GM19452 (cell line): ENCODE measurements at regions not wholly inside any gene's neighbourhood (a gene's known extent, or its start where the extent isn't known, plus 50 kb on each side); places are given as distances from the start of the nearest gene placed in this dataset.
A peak's percentile ranks its signal among the peaks of the same experiment; 100 is the strongest.

Experiments used
- ATAC-seq: cut with Tn5 transposase; IDR thresholded peaks from one replicate; pipeline ENCODE4 v1.9.1; 2021; ENCODE audit not compliant: unreplicated experiment

GRCh38 chrX:10800796-10801195 lies 180.4 kb upstream of the MID1 start:
- ATAC-seq = no peak

DNA sequence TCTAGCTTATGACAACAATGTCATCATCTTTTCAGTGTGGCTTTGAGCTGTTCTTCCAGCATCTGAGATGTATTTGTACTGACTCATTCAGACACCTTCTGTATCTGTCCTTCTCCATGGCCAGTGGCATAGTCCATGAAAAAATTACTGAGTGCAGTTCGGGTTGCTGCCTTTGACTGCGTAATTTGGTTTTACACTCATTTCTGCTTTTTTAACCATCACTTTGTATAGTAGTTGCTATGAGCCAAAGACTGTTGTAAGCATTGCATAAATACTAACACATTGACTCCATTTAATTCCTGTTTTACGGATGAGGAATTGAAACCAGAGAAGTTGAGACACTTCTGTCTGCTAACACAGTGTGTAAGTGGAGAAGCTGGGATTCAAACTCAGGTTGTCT lies 190.7 kb upstream of the MID1 start:
- ATAC-seq = no peak

DNA sequence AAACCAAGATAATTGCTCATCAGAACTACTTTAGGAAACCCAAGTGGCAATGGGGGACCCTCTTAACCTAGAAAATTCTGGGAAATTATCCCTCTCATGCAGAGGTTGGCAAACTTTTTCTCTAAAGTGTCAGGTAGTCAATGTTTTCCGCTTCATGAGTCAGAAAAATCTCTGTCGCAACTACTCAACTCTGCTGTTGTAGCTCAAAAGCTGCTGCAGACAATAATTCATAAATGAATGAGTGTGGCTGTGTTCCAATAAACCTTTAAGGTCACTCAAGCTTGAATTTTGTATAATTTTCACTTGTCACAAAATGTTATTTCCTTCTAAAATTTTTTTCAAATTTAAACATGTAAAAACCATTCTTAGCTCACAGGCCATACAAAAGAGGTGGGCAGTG lies 193.4 kb upstream of the MID1 start:
- no peak for ATAC-seq

- ATAC-seq = no peak
Observed at GRCh38 chrX:10818651-10819050, 198.3 kb upstream of the MID1 start.

GRCh38 chrX:10819973-10820372 lies 199.6 kb upstream of the MID1 start:
- no peak for ATAC-seq

GRCh38 chrX:10821293-10821692 lies 200.9 kb upstream of the MID1 start:
- no peak for ATAC-seq

DNA sequence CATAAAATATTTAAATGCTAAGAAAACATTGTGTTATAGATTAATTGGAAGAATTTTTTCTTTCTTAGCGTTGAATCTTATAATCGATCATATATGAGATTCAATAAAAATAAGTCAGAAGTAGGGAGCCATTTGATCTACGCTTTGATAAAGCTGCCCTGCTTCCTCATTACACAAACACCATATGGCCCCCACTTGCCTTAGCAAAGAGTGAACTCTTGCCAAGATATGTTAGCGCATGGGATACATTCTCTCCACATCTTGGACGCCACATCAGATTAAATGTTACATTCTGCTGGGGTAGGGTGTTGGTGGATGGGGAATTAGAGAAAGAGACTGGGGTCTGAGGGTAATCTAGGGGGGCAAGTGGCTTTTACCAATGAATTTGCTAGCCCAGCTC lies 207.7 kb upstream of the MID1 start:
- no peak for ATAC-seq

DNA sequence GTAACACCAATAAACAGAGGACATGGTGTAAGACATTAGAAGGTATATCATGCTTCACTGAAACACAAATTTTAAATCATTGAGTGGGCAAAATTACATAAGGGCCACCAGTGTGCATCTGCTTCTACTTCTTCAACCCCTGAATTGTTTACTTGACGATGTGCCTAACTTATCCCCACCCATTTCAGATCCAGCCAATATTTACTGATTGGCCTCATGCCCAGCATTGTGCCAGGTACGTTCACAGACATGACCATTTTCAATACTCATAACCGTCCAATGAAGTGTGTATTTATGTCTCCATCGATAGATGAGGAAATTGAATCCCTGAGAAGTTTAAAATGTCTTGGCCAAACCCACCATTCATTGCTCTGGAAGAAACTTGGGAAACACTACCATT lies 208.3 kb upstream of the MID1 start:
- no peak for ATAC-seq

GRCh38 chrX:10831716-10832502 lies 211.5 kb upstream of the MID1 start:
- no peak for ATAC-seq

DNA sequence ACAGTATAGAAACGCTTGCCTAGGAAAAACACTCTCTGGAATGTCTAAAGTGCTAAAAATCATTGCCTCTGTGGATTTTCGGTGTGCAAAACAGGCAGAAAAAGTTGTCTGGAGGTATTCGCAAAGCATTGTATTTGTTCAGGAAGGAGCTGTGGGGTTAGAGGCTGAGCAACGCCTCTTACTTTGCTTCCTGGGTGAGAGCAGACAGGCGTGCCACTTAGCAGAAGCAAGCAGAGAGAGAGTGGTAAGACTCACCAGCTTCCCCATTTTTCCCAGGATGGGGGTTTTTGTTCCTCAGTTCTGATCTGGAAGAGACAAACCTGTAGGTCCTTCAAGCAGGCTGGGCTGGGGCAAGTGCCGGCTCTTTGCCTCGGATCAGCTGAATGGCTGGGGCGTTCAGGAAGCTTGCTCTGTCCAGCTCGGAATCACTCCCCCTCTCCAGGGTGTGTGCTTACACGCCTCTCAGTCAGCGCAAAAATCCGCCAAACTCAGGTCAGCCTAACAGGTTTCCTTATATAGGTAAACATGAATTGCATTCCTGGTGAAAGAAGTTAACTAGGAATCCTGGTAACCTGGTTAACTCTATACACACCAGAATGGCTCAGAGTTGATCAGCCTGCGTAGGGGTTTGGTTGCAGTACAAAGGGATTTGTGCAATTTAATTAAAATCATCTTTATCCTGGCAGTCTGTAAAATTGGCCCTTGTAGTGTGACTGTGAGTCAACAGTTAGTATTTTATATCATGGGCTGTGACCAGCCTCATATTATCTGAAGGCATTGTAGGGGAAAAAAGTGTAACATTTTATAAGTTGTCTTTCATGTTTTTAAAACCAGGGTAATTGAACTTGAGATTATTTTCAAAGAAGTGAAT lies 213.1 kb upstream of the MID1 start:
- no peak for ATAC-seq

DNA sequence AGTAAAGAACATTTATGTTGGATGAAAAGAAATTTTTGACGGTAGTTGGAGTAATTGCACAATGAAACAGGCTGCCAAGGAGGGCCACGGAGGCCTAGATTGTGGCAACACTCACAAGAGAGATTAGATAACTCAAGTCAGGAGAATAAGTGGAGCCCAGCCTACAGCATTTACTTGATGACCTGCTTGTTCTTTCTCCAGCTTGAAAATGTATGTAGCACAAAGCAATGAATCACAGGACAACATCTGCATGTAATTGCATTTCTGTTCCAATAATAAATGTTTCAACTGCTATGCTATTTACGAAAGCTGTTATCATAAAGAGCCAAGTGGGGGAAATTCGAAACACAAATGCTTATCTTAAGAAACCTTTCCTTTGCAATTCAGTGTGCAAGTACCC lies 221.2 kb upstream of the MID1 start:
- ATAC-seq = no peak

DNA sequence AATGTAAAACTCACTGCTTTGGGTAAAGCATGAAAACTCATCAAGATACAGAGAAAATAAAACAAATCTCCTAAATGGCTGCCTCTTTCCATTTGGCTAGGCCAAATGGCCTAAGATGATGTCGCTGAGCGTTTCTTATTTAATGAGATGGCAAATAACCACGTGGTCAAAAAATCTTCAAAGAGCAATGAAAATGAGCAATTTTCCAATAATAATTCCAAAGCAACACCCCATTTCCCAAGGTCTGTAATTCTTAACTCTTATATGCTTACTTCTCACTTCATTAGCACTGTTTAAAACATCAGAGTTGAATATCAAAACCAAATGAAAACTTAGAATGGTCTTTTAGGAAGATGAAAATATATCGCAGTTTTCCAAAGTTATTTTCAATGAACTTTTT lies 222.3 kb upstream of the MID1 start:
- ATAC-seq = no peak

DNA sequence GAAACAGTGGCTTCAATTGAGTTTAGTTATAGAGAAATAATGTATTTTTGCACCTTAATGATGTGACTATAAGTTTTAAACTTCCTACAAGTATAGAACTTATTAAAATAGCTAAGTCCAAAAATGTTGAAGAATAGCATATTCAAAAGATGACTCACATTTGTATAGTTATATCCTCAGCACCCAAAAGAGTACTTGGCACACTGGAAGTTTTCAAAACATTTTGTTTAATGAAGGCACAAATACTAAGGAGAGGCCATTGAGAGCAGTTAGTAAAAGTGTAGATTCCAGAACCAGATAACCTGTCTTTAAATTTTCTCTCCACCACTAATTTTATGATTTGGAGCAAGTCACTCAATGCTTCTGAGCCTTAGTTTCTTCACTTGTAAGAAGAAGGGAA lies 226.9 kb upstream of the MID1 start:
- ATAC-seq = no peak

- ATAC-seq = no peak
Observed at GRCh38 chrX:10851809-10852208, 231.4 kb upstream of the MID1 start.

- no peak for ATAC-seq
Observed at GRCh38 chrX:10854594-10854993, 234.2 kb upstream of the MID1 start.

- no peak for ATAC-seq
Observed at GRCh38 chrX:10855845-10856244, 235.5 kb upstream of the MID1 start.

GRCh38 chrX:10856797-10857196 lies 236.4 kb upstream of the MID1 start:
- ATAC-seq = no peak

DNA sequence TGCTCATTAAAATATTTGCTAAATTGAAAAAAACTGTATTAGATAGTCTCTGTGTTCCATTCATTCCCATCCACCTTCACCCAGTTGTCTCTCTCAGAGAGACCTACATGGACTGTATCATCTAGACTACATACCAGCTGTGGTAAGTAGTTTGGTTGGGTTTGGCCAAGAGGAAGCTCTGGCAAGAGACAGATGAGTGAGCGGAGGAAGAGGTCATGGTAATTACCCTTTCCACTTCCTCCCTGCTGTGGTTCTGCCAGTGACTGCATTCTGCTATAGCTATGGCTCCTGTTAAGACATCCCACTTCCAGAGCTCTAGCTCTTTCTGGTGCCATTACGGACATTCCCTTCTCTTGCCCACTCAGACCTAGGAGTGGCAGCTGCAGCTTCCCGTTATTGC lies 239.0 kb upstream of the MID1 start:
- ATAC-seq = no peak

DNA sequence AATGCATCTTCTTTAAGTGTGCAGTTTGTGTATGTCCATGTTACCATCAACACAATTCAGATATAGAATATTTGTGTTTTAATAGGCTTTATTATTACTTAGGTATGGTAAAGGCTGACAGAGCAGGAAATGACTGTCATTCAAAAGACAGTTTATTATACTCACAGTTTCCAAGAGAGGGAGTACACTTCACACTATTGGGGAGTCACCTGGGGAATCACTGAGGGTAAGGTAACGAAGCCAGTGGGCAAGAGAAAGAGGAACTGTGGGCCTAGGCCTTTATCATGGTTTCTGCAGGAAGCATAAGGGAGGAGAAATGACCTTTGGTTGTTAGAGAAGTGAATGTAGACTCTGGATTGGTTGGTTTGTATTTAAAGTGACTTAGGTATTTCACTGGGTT lies 235.1 kb upstream of the HCCS start:
- ATAC-seq = peak; percentile 72

DNA sequence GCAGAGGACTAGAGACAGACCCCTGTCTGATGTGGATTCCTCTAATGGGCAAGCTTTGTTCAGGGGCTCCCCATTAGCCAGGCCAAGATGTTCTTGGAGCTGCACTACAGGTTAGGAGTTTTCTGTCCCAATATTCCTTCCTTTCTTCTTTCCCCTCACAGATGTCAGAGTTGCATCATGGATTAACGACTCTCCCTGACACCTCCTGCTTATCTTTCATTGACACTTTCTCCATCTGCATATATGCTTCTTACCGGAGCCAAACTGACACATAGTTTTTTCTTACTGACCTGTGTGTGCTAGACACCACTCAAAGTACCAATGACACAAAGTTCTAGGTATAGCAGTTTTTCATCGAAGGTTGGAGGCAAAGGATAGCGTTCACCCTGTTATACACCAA lies 228.6 kb upstream of the HCCS start:
- ATAC-seq = no peak

- ATAC-seq = no peak
Observed at GRCh38 chrX:10884246-10884645, 226.9 kb upstream of the HCCS start.

DNA sequence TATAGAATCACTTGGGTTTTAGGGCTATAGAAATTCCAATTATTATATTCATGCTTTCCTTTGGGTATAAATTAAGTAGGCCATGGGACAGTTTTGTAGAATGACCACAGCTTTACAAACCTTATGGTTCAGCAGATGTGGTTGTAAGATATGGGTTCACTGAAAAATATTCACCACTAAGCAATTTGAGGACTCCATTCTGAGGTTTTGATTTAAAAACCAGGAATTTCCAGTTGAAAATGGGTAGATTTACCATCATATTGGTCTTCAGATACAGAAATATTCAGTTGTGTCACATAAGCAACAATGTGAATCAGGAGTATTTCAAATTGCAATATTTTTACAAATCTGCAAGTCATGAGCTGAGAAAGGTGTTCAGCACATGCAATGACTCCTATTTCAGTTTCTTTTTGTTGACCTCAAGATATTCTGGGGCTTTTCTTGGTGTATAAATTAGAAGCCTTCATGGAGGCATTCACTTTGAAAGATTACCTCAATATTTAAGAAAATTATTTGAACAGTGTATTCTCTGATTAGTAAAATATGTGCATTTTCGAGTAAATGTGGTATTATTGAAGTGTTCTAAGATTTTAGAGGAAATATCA lies 218.4 kb upstream of the HCCS start:
- no peak for ATAC-seq
